H9 (cell line): ENCODE measurements at regions not wholly inside any gene's neighbourhood (a gene's known extent, or its start where the extent isn't known, plus 50 kb on each side); places are given as distances from the start of the nearest gene placed in this dataset.

Source experiments
- DNase-seq: peaks from one replicate; pipeline ENCODE4 v3.0.0-alpha.2; 2017
- H2AFZ ChIP-seq: one replicate; pipeline ENCODE4 v1.6.1; 2013; ENCODE audit warnings: mild to moderate bottlenecking, low read length, control low read depth, moderate library complexity
- H2AK5ac ChIP-seq: 2 replicates; pipeline ENCODE4 v1.6.1; 2013; ENCODE audit warnings: low read length, control low read depth, mixed read lengths; ENCODE audit not compliant: insufficient read length
- H2BK120ac ChIP-seq: one replicate; pipeline ENCODE4 v1.6.1; 2013; ENCODE audit warnings: low read depth, mild to moderate bottlenecking, low read length, control low read depth, inconsistent platforms; ENCODE audit not compliant: poor library complexity, severe bottlenecking
- H2BK12ac ChIP-seq: 2 replicates; pipeline ENCODE4 v1.6.1; 2013; ENCODE audit warnings: low read length, control low read depth, mixed read lengths, low read depth; ENCODE audit not compliant: insufficient read length
- H2BK15ac ChIP-seq: 2 replicates; pipeline ENCODE4 v1.6.1; 2013; ENCODE audit warnings: low read depth, low read length, control low read depth
- H2BK20ac ChIP-seq: one replicate; pipeline ENCODE4 v1.6.1; 2013; ENCODE audit warnings: low read depth, mild to moderate bottlenecking, low read length, control low read depth, inconsistent platforms; ENCODE audit not compliant: poor library complexity, severe bottlenecking
- H2BK5ac ChIP-seq: 2 replicates; pipeline ENCODE4 v1.6.1; 2013; ENCODE audit warnings: low read length, control low read depth, mixed read lengths; ENCODE audit not compliant: insufficient read length
- H3K14ac ChIP-seq: 2 replicates; pipeline ENCODE4 v1.6.1; 2013; ENCODE audit warnings: low read length, control low read depth; ENCODE audit not compliant: insufficient read depth
- H3K18ac ChIP-seq: 2 replicates; pipeline ENCODE4 v1.6.1; 2013; ENCODE audit warnings: low read depth, mild to moderate bottlenecking, mixed read lengths, low read length, control low read depth; ENCODE audit not compliant: insufficient read length
- H3K23ac ChIP-seq: 2 replicates; pipeline ENCODE4 v1.6.1; 2013; ENCODE audit warnings: low read length, control low read depth, mixed read lengths, low read depth; ENCODE audit not compliant: insufficient read length
- H3K23me2 ChIP-seq: 2 replicates; pipeline ENCODE4 v1.6.1; 2013; ENCODE audit warnings: low read depth, mild to moderate bottlenecking, mixed read lengths, low read length, control low read depth; ENCODE audit not compliant: insufficient read length, poor library complexity, severe bottlenecking
- H3K27ac ChIP-seq: 2 replicates; pipeline ENCODE4 v1.5.1; 2013; ENCODE audit warnings: low read length, control low read depth, mixed read lengths, low read depth; ENCODE audit not compliant: insufficient read length
- H3K27me3 ChIP-seq: 2 replicates; pipeline ENCODE4 v1.6.1; 2013; ENCODE audit warnings: low read length, control low read depth, inconsistent platforms; ENCODE audit not compliant: insufficient read depth
- H3K4ac ChIP-seq: 2 replicates; pipeline ENCODE4 v1.6.1; 2013; ENCODE audit warnings: low read depth, mild to moderate bottlenecking, control low read depth, inconsistent platforms, low read length, moderate library complexity
- H3K4me1 ChIP-seq: 2 replicates; pipeline ENCODE4 v1.6.1; 2013; ENCODE audit warnings: low read length, control low read depth, inconsistent platforms; ENCODE audit not compliant: insufficient read depth
- H3K4me2 ChIP-seq: 2 replicates; pipeline ENCODE4 v1.6.1; 2013; ENCODE audit warnings: low read length, control low read depth, mixed read lengths; ENCODE audit not compliant: insufficient read length, insufficient read depth
- H3K56ac ChIP-seq: 2 replicates; pipeline ENCODE4 v1.6.1; 2013; ENCODE audit warnings: low read depth, mild to moderate bottlenecking, mixed read lengths, low read length, control low read depth; ENCODE audit not compliant: insufficient read length
- H3K79me1 ChIP-seq: 2 replicates; pipeline ENCODE4 v1.6.1; 2013; ENCODE audit warnings: low read depth, mild to moderate bottlenecking, moderate library complexity, low read length, control low read depth, inconsistent platforms; ENCODE audit not compliant: insufficient read depth, poor library complexity, severe bottlenecking
- H3K79me2 ChIP-seq: 2 replicates; pipeline ENCODE4 v1.6.1; 2013; ENCODE audit warnings: low read length, control low read depth, inconsistent platforms; ENCODE audit not compliant: insufficient read depth
- H3K9ac ChIP-seq: 2 replicates; pipeline ENCODE4 v1.6.1; 2013; ENCODE audit warnings: low read length, control low read depth, mixed read lengths; ENCODE audit not compliant: insufficient read length; ENCODE audit errors: extremely low read depth
- H3K9me3 ChIP-seq: one replicate; pipeline ENCODE4 v1.6.1; 2013; ENCODE audit warnings: low read depth, low read length, inconsistent platforms; ENCODE audit not compliant: control insufficient read depth
- H3T11ph ChIP-seq: one replicate; pipeline ENCODE4 v1.6.1; 2013; ENCODE audit warnings: mild to moderate bottlenecking, low read length, control low read depth, inconsistent platforms
- H4K20me1 ChIP-seq: one replicate; pipeline ENCODE4 v1.6.1; 2013; ENCODE audit not compliant: control insufficient read depth, insufficient read length, insufficient read depth
- H4K5ac ChIP-seq: 2 replicates; pipeline ENCODE4 v1.6.1; 2013; ENCODE audit warnings: low read depth, mild to moderate bottlenecking, mixed read lengths, low read length, control low read depth; ENCODE audit not compliant: insufficient read length
- H4K8ac ChIP-seq: replicated peaks from 2 replicates; pipeline ENCODE4 v1.6.1; 2013; ENCODE audit warnings: low read length, control low read depth, mixed read lengths, low read depth; ENCODE audit not compliant: insufficient read length
- H4K91ac ChIP-seq: 2 replicates; pipeline ENCODE4 v1.6.1; 2013; ENCODE audit warnings: low read depth, mild to moderate bottlenecking, moderate library complexity, mixed read lengths, low read length, control low read depth; ENCODE audit not compliant: insufficient read length
- H3K27ac Mint-ChIP-seq, 3 experiments: 2 replicates in 2 of 3; 3 replicates in 1 of 3; pipeline ENCODE4 v1.8.0; 2020 to 2021; ENCODE audit warnings: mixed read lengths in 3 of 3, mild to moderate bottlenecking in 1 of 3, moderate library complexity in 1 of 3
- H3K27me3 Mint-ChIP-seq: 2 replicates; pipeline ENCODE4 v1.8.0; 2021; ENCODE audit warnings: low read depth, mild to moderate bottlenecking, moderate library complexity, mixed read lengths
- H3K36me3 Mint-ChIP-seq, 3 experiments: 2 replicates in 2 of 3; 3 replicates in 1 of 3; pipeline ENCODE4 v1.8.0; 2020 to 2021; ENCODE audit warnings: low read depth in 3 of 3, mixed read lengths in 3 of 3; ENCODE audit not compliant: insufficient read depth in 1 of 3
- H3K4me1 Mint-ChIP-seq, 2 experiments: 2 replicates each; pipeline ENCODE4 v1.8.0; 2020; ENCODE audit warnings: mixed read lengths in 2 of 2
- H3K4me3 Mint-ChIP-seq, 2 experiments: 2 replicates in 1 of 2; 3 replicates in 1 of 2; pipeline ENCODE4 v1.8.0; 2020 to 2021; ENCODE audit warnings: mild to moderate bottlenecking in 2 of 2, mixed read lengths in 2 of 2, moderate library complexity in 1 of 2
- H3K9me3 Mint-ChIP-seq, 2 experiments: 2 replicates in 1 of 2; 3 replicates in 1 of 2; pipeline ENCODE4 v1.8.0; 2020; ENCODE audit warnings: mild to moderate bottlenecking in 2 of 2, mixed read lengths in 2 of 2, moderate library complexity in 1 of 2
- WGBS: extraction: QIAGEN DNeasy Blood & Tissue Kit; methylation state at CpG from one replicate; pipeline ENCODE4 v1.1.7; 2013; ENCODE audit warnings: missing lambda C conversion rate, low lambda C conversion rate, mixed read lengths; ENCODE audit not compliant: insufficient read length; ENCODE audit errors: extremely low coverage; 5-methylcytosine and 5-hydroxymethylcytosine counted together
- TF ChIP-seq, protein P1 (sequence below): fragments of 200-600 bp; sonication (generic); conservative IDR thresholded peaks from 3 replicates; pipeline ENCODE4 v1.8.0; 2021; ENCODE audit warnings: antibody characterized with exemption, mild to moderate bottlenecking

DNA sequence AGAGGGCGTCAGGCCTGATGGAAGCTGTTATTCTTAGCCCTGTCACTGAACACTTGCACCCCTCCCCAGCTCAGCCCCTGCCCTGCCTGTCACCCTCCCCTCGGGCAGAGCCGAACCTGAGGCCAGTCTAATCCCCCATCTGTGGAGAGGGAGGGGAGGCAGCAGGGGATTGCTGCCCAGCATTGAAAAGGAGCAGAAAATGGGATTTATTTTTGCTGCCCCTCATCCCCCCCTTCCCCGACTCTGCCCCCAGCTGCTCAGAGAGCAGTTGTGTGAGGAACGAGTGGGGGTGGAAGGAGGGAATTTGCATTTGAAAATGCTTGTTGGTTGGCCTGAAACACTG lies 71.6 kb downstream of the EPHB3 start:
- Histone ChIP-seq H3K4ac (no peak overlapping the region), H3K4me2 (no peak overlapping the region), H2BK20ac (no peak overlapping the region), H4K20me1 (no peaks in the 10 kb centered on the region), H3K23ac (no peak overlapping the region), H2BK120ac (no peak overlapping the region), H4K91ac (no peak overlapping the region), H3K14ac (no peak overlapping the region; the same call in 1 of the 2 replicates), H3K9me3 (no peaks in the 10 kb centered on the region), H3K4me1 (peaks cover 2% of the 10 kb centered on the region; the same call in 1 of the 2 replicates), H3K27ac (no peak overlapping the region), H4K5ac (no peak overlapping the region), H3T11ph (no peak overlapping the region), H2AK5ac (no peak overlapping the region), H3K18ac (no peak overlapping the region), H2BK12ac (no peak overlapping the region), H3K9ac (no peak overlapping the region), H3K79me1 (no peaks in the 10 kb centered on the region), H2BK5ac (no peak overlapping the region), H3K23me2 (no peaks in the 10 kb centered on the region), H3K27me3 (peaks cover 2% of the 10 kb centered on the region; the same call in 1 of the 2 replicates), H2AFZ (no peak overlapping the region), H3K79me2 (no peaks in the 10 kb centered on the region), H3K56ac (no peak overlapping the region), H4K8ac (no peak overlapping the region), H2BK15ac (no peak overlapping the region)
- peak overlapping the region in 2 of 3 experiments; percentile 11 to 34; a peak in 2 of 7 replicates for H3K27ac Mint-ChIP-seq
- peaks cover 54 to 75% of the 10 kb centered on the region in 2 experiments for H3K4me1 Mint-ChIP-seq
- WGBS = no CpG with 5 or more reads among the region's 5 CpGs
- H3K4me3 Mint-ChIP-seq = no peak overlapping the region
- no peaks in the 10 kb centered on the region for H3K36me3 Mint-ChIP-seq
- peaks cover 18% of the 10 kb centered on the region for H3K27me3 Mint-ChIP-seq
- TF ChIP-seq, protein P1, sequence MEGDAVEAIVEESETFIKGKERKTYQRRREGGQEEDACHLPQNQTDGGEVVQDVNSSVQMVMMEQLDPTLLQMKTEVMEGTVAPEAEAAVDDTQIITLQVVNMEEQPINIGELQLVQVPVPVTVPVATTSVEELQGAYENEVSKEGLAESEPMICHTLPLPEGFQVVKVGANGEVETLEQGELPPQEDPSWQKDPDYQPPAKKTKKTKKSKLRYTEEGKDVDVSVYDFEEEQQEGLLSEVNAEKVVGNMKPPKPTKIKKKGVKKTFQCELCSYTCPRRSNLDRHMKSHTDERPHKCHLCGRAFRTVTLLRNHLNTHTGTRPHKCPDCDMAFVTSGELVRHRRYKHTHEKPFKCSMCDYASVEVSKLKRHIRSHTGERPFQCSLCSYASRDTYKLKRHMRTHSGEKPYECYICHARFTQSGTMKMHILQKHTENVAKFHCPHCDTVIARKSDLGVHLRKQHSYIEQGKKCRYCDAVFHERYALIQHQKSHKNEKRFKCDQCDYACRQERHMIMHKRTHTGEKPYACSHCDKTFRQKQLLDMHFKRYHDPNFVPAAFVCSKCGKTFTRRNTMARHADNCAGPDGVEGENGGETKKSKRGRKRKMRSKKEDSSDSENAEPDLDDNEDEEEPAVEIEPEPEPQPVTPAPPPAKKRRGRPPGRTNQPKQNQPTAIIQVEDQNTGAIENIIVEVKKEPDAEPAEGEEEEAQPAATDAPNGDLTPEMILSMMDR = no peak
- DNase-seq = no peak
- H3K9me3 Mint-ChIP-seq = no peaks in the 10 kb centered on the region; a peak in 2 of 5 replicates
